Keratinocyte (primary cell): ENCODE measurements at regions not wholly inside any gene's neighbourhood (a gene's known extent, or its start where the extent isn't known, plus 50 kb on each side); places are given as distances from the start of the nearest gene placed in this dataset.

ENCODE experiments used
- DNase-seq: peaks from one replicate; pipeline ENCODE4 v3.0.0-alpha.2; 2011; ENCODE audit warnings: low read depth, missing footprints, low spot score
- FAIRE-seq: peaks from 2 replicates; lab custom pipeline; 2011; peaks lifted over from hg19 to GRCh38; lab: Jason Lieb, UNC
- H2AFZ ChIP-seq: 2 replicates; pipeline ENCODE4 v1.6.0; 2012; ENCODE audit warnings: low read length, control low read depth, inconsistent platforms; ENCODE audit not compliant: control insufficient read depth
- H3K27ac ChIP-seq: 2 replicates; pipeline ENCODE4 v1.5.1; 2011; ENCODE audit warnings: low read length; ENCODE audit not compliant: control insufficient read depth, insufficient read depth
- H3K27me3 ChIP-seq: 3 replicates; pipeline ENCODE4 v1.6.0; 2011; ENCODE audit warnings: low read length; ENCODE audit not compliant: control insufficient read depth, insufficient read depth; ENCODE audit errors: extremely low read depth
- H3K36me3 ChIP-seq, 2 experiments: 2 replicates in 1 of 2; 3 replicates in 1 of 2; pipeline ENCODE4 v1.5.1; 2011; ENCODE audit warnings: low read length in 2 of 2, mild to moderate bottlenecking in 1 of 2; ENCODE audit not compliant: control insufficient read depth in 2 of 2, insufficient read depth in 2 of 2; ENCODE audit errors: extremely low read depth in 1 of 2
- H3K4me1 ChIP-seq: 3 replicates; pipeline ENCODE4 v1.5.1; 2011; ENCODE audit warnings: low read length; ENCODE audit not compliant: control insufficient read depth, insufficient read depth; ENCODE audit errors: extremely low read depth
- H3K4me2 ChIP-seq: 3 replicates; pipeline ENCODE4 v1.6.0; 2011; ENCODE audit warnings: low read depth, low read length; ENCODE audit not compliant: control insufficient read depth, insufficient read depth; ENCODE audit errors: extremely low read depth
- H3K4me3 ChIP-seq, 3 experiments: fragments of 200-600 bp in 1 of 3; sonication (generic) in 1 of 3; 2 replicates in 2 of 3; 3 replicates in 1 of 3; pipeline ENCODE4 v1.5.1; 2011 to 2016; ENCODE audit warnings: low read length in 3 of 3, mild to moderate bottlenecking in 3 of 3, control low read depth in 2 of 3, inconsistent platforms in 1 of 3, low read depth in 1 of 3, mixed read lengths in 1 of 3, mixed run types in 1 of 3, moderate library complexity in 1 of 3; ENCODE audit not compliant: control insufficient read depth in 2 of 3, insufficient read depth in 2 of 3; ENCODE audit errors: extremely low read depth in 1 of 3
- H3K79me2 ChIP-seq: 2 replicates; pipeline ENCODE4 v1.6.0; 2012; ENCODE audit warnings: low read length; ENCODE audit not compliant: control insufficient read depth, insufficient read depth
- H3K9ac ChIP-seq: 3 replicates; pipeline ENCODE4 v1.6.0; 2011; ENCODE audit warnings: low read length; ENCODE audit not compliant: control insufficient read depth, insufficient read depth; ENCODE audit errors: extremely low read depth
- H3K9me1 ChIP-seq: 3 replicates; pipeline ENCODE4 v1.6.0; 2011; ENCODE audit warnings: low read length; ENCODE audit not compliant: control insufficient read depth, insufficient read depth; ENCODE audit errors: extremely low read depth
- H3K9me3 ChIP-seq: 2 replicates; pipeline ENCODE4 v1.5.1; 2012; ENCODE audit warnings: low read depth, low read length; ENCODE audit not compliant: control insufficient read depth
- H4K20me1 ChIP-seq: 3 replicates; pipeline ENCODE4 v1.6.0; 2011; ENCODE audit warnings: low read length; ENCODE audit not compliant: control insufficient read depth, insufficient read depth; ENCODE audit errors: extremely low read depth
- EZH2 ChIP-seq: IDR thresholded peaks from one replicate; pipeline ENCODE4 v1.6.1; 2012; ENCODE audit warnings: inconsistent platforms, mild to moderate bottlenecking, low read length, moderate library complexity
- dilution Hi-C: fragments of 300-500 bp; cut with MboI; formaldehyde crosslinking; loops from one replicate; pipeline ENCODE4 v1.7.0; 2020; ENCODE audit warnings: low sequenced_read_pairs; ENCODE audit not compliant: extremely low pct_ligation_motif_present
- TF ChIP-seq, protein P1 (sequence below), 3 experiments: IDR thresholded peaks in 1 of 3; conservative IDR thresholded peaks in 1 of 3; optimal IDR thresholded peaks in 1 of 3; 2 replicates in 2 of 3; 3 replicates in 1 of 3; pipeline versions ENCODE3 to v1.5.1; 2011; ENCODE audit warnings: low read length in 3 of 3, mild to moderate bottlenecking in 3 of 3, moderate library complexity in 2 of 3, control low read depth in 1 of 3, inconsistent platforms in 1 of 3; ENCODE audit not compliant: insufficient read depth in 2 of 3; ENCODE audit errors: extremely low read depth in 1 of 3

DNA sequence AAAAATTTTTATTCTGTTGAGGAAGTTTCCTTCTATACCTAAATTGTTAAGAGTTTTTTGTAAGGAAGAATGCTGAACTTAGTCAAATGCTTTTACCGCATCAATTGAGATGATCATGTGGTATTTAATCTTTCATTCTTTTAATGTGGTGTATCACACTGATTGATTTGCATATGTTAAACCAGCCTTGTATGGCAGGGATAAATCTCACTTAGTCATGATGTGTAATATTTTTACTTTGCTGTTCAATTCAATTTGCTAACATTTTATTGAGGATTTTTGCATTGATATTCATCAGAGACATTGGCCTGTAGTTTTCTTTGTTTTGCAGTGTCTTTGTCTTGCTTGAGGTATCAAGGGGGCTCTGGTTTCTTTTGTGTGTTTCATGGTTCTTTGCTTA is 125.3 kb upstream of the MEF2C start:
- H3K9me3 ChIP-seq: no peaks in the 10 kb centered on the region
- no peak overlapping the region for H3K4me3 ChIP-seq
- H3K9me1 ChIP-seq: no peaks in the 10 kb centered on the region
- DNase-seq (no peak), FAIRE-seq (no peak)
- no peaks in the 10 kb centered on the region for H4K20me1 ChIP-seq
- dilution Hi-C loops: no loop called here
- H3K4me1 ChIP-seq: peaks cover 5% of the 10 kb centered on the region
- H3K9ac ChIP-seq: no peak overlapping the region
- no peak overlapping the region for H3K4me2 ChIP-seq
- H3K79me2 ChIP-seq: no peaks in the 10 kb centered on the region
- H3K27ac ChIP-seq: no peak overlapping the region
- H2AFZ ChIP-seq: no peak overlapping the region
- H3K27me3 ChIP-seq: no peaks in the 10 kb centered on the region
- TF ChIP-seq, protein P1, sequence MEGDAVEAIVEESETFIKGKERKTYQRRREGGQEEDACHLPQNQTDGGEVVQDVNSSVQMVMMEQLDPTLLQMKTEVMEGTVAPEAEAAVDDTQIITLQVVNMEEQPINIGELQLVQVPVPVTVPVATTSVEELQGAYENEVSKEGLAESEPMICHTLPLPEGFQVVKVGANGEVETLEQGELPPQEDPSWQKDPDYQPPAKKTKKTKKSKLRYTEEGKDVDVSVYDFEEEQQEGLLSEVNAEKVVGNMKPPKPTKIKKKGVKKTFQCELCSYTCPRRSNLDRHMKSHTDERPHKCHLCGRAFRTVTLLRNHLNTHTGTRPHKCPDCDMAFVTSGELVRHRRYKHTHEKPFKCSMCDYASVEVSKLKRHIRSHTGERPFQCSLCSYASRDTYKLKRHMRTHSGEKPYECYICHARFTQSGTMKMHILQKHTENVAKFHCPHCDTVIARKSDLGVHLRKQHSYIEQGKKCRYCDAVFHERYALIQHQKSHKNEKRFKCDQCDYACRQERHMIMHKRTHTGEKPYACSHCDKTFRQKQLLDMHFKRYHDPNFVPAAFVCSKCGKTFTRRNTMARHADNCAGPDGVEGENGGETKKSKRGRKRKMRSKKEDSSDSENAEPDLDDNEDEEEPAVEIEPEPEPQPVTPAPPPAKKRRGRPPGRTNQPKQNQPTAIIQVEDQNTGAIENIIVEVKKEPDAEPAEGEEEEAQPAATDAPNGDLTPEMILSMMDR (optimal IDR thresholded peaks at IDR 0.05 in 1 of 3, IDR thresholded peaks at IDR 0.05 in 1 of 3, conservative IDR thresholded peaks at IDR 0.05 in 1 of 3; ENCODE audit: extremely low read depth in 1 of 3, insufficient read depth in 2 of 3, low read length in 3 of 3): no peak
- no peak for TF ChIP-seq EZH2
- H3K36me3 ChIP-seq: no peaks in the 10 kb centered on the region

DNA sequence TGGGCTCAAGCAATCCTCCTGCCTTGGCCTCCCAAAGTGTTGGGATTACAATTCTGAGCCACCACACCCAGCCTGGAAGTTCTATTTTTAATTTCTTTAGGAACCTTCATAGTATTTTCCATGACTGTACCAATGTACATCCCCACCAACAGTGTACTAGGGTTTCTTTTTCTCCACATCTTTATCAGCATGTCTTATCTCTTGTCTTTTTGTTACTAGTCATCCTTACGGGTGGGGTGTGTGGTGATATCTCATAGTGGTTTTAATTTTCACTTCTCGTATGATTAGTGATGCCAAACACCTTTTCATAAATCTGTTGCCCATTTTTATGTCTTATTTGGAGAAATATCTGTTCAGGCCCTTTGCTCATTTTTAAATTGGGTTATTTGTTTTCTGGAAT is 123.0 kb upstream of the MEF2C start:
- no peak for FAIRE-seq
- TF ChIP-seq, protein P1 (optimal IDR thresholded peaks at IDR 0.05 in 1 of 3, IDR thresholded peaks at IDR 0.05 in 1 of 3, conservative IDR thresholded peaks at IDR 0.05 in 1 of 3; ENCODE audit: extremely low read depth in 1 of 3, insufficient read depth in 2 of 3, low read length in 3 of 3): no peak
- TF ChIP-seq EZH2: no peak
- no peak overlapping the region for H3K9ac ChIP-seq
- H3K4me3 ChIP-seq: no peak overlapping the region
- no peak for DNase-seq
- H3K4me1 ChIP-seq: no peaks in the 10 kb centered on the region
- H2AFZ ChIP-seq: no peak overlapping the region
- no peaks in the 10 kb centered on the region for H3K27me3 ChIP-seq
- H3K9me3 ChIP-seq: no peaks in the 10 kb centered on the region
- H3K9me1 ChIP-seq: no peaks in the 10 kb centered on the region
- H4K20me1 ChIP-seq: no peaks in the 10 kb centered on the region
- H3K4me2 ChIP-seq: no peak overlapping the region
- no peaks in the 10 kb centered on the region for H3K79me2 ChIP-seq
- dilution Hi-C loops: no loop called here
- no peaks in the 10 kb centered on the region for H3K36me3 ChIP-seq
- H3K27ac ChIP-seq: no peak overlapping the region
